Activated B cell treated with CpG ODN at 0.5 μM for 24 hours (primary cell): ENCODE measurements at regions not wholly inside any gene's neighbourhood (a gene's known extent, or its start where the extent isn't known, plus 50 kb on each side); places are given as distances from the start of the nearest gene placed in this dataset.

Experiments
- ATAC-seq: fragments of 200-7000 bp; cut with Tn5 transposase; one replicate; pipeline ENCODE4 v1.10.0; 2021; ENCODE audit warnings: low read depth, mild to moderate bottlenecking, moderate library complexity
- CTCF ChIA-PET: fragments of 350-600 bp; sonication (Branson Sonifier 250); formaldehyde crosslinking; loops from one replicate; lab custom pipeline; 2021; ENCODE audit warnings: antibody characterized with exemption; lab: Charles Lee
- POLR2A ChIA-PET: fragments of 350-600 bp; sonication (Branson Sonifier 250); formaldehyde crosslinking; loops from one replicate; lab custom pipeline; 2021; ENCODE audit warnings: antibody characterized with exemption; lab: Charles Lee
- DNase-seq: peaks from one replicate; pipeline ENCODE4 v3.0.0; 2022
- H3K27ac Mint-ChIP-seq: one replicate; pipeline ENCODE4 v1.8.0; 2020; ENCODE audit warnings: mixed read lengths
- H3K27me3 Mint-ChIP-seq: one replicate; pipeline ENCODE4 v1.8.0; 2021; ENCODE audit warnings: mixed read lengths
- H3K36me3 Mint-ChIP-seq: one replicate; pipeline ENCODE4 v1.8.0; 2021; ENCODE audit warnings: low read depth, mixed read lengths
- H3K4me1 Mint-ChIP-seq: one replicate; pipeline ENCODE4 v1.8.0; 2021; ENCODE audit warnings: mixed read lengths
- H3K4me3 Mint-ChIP-seq: one replicate; pipeline ENCODE4 v1.8.0; 2020; ENCODE audit warnings: mild to moderate bottlenecking, mixed read lengths
- H3K9me3 Mint-ChIP-seq: one replicate; pipeline ENCODE4 v1.8.0; 2020; ENCODE audit warnings: mixed read lengths
- intact Hi-C: fragments of 100-400 bp; cut with micrococcal nuclease; formaldehyde crosslinking; loops from one replicate; pipeline ENCODE4 v1.15.1; 2024
- TF ChIP-seq, protein P1 (sequence below): fragments of 200-600 bp; IDR thresholded peaks from one replicate; pipeline ENCODE4 v1.8.0; 2022; ENCODE audit warnings: antibody characterized with exemption, mild to moderate bottlenecking

DNA sequence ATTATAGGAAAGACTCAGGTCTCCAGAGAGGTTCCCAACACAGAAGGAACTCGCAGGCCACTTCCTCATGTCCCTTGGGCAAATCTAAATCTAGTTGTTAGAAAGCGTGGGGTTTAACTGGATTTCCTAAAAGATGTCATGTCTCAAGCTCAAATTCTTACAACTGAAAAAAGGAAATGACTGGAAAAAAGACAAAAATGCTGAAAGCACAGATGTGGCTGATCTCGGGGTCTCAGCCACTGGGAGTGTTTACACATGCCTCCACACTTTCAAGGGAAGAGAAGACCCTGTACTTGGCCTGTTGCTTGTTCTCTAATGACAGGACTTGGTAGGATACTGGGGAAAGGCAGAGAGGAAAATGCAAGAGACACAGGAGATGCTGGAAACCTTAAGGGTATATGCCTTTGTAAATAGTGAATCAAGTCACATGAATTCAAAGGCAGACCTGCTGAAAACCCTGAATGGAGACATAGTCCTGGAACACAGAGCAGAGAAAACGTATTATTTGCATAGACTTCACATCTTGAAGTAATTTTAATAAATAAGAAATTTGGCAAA is 160.9 kb upstream of the MEIS1 start:
- Mint-ChIP-seq H3K4me3 (no peak overlapping the region), H3K4me1 (no peaks in the 10 kb centered on the region), H3K36me3 (no peaks in the 10 kb centered on the region), H3K27me3 (no peaks in the 10 kb centered on the region), H3K9me3 (no peaks in the 10 kb centered on the region), H3K27ac (no peak overlapping the region)
- POLR2A ChIA-PET = no interaction called here
- intact Hi-C loops = no loop called here
- CTCF ChIA-PET = no interaction called here
- TF ChIP-seq, protein P1, sequence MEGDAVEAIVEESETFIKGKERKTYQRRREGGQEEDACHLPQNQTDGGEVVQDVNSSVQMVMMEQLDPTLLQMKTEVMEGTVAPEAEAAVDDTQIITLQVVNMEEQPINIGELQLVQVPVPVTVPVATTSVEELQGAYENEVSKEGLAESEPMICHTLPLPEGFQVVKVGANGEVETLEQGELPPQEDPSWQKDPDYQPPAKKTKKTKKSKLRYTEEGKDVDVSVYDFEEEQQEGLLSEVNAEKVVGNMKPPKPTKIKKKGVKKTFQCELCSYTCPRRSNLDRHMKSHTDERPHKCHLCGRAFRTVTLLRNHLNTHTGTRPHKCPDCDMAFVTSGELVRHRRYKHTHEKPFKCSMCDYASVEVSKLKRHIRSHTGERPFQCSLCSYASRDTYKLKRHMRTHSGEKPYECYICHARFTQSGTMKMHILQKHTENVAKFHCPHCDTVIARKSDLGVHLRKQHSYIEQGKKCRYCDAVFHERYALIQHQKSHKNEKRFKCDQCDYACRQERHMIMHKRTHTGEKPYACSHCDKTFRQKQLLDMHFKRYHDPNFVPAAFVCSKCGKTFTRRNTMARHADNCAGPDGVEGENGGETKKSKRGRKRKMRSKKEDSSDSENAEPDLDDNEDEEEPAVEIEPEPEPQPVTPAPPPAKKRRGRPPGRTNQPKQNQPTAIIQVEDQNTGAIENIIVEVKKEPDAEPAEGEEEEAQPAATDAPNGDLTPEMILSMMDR = no peak
- DNase-seq = no peak
- no peak for ATAC-seq

DNA sequence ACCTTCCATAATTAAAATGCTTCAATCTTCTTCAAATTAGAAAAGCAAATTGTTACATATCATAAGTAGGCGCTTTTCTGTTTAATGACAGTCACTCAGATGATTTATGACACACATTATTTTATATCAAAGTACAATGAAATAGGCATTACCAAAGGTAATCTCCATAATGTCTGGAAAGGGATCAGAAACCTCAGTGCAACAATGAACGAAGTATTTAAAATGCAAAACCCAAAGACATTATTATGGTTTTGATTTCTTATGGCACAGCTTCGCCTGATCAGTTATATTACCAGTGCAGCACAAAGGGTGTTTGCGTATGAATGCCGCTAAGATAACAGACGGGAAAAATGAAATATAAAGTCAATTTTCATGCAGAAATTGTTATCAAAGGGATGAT is 162.2 kb upstream of the MEIS1 start:
- ChIA-PET POLR2A (no interaction called here), CTCF (no interaction called here)
- Mint-ChIP-seq H3K9me3 (no peaks in the 10 kb centered on the region), H3K4me1 (no peaks in the 10 kb centered on the region), H3K36me3 (no peaks in the 10 kb centered on the region), H3K27me3 (no peaks in the 10 kb centered on the region), H3K27ac (no peak overlapping the region), H3K4me3 (no peak overlapping the region)
- intact Hi-C loops = no loop called here
- no peak for ATAC-seq
- TF ChIP-seq, protein P1 = no peak
- DNase-seq = no peak

DNA sequence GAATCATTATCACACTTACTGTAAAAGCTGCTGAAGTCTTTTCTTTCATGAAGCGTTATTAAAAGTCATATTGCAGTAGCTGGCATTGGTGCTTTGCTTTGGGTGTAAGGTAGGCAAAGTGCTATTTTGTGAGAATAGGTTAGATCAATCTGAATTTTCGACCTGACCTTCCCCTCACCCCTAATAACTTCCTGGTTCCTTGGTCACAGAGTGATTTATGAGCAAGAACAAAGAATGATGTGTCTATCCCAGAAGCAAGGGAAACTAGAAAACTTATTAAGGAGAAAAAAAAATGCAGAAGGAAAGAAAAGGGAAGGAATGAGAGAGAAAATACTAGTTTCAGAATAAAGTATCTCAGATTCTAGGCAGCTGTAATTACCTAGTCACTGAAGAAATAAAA is 163.1 kb upstream of the MEIS1 start:
- no peak overlapping the region for H3K4me3 Mint-ChIP-seq
- no peak for ATAC-seq
- intact Hi-C loops = no loop called here
- no peaks in the 10 kb centered on the region for H3K27me3 Mint-ChIP-seq
- H3K9me3 Mint-ChIP-seq = no peaks in the 10 kb centered on the region
- POLR2A ChIA-PET = no interaction called here
- CTCF ChIA-PET = no interaction called here
- H3K36me3 Mint-ChIP-seq = no peaks in the 10 kb centered on the region
- no peaks in the 10 kb centered on the region for H3K4me1 Mint-ChIP-seq
- TF ChIP-seq, protein P1 = no peak
- H3K27ac Mint-ChIP-seq = no peak overlapping the region
- DNase-seq = no peak

DNA sequence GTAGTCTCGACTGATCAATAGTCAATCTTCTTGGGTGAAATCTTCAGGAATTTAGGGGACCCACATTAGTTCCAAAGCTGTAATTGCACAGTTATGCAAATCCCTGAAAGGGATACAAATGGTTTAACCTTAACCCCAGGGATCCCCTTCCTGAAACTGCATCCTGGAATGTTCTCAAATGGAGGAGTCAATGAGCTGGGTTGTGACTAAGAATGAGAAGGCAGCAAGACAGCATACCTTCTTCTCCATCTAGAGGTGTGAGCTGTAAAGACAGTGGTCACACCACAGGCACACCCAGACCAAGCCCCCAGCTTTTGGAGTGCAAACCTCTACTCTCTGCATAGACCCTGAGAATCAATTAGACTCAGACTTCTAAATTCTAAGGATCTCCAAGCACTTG is 164.7 kb upstream of the MEIS1 start:
- no peak overlapping the region for H3K4me3 Mint-ChIP-seq
- POLR2A ChIA-PET = no interaction called here
- CTCF ChIA-PET = no interaction called here
- intact Hi-C loops = no loop called here
- TF ChIP-seq, protein P1 = no peak
- H3K27ac Mint-ChIP-seq = no peak overlapping the region
- H3K9me3 Mint-ChIP-seq = no peaks in the 10 kb centered on the region
- no peaks in the 10 kb centered on the region for H3K36me3 Mint-ChIP-seq
- H3K4me1 Mint-ChIP-seq = no peaks in the 10 kb centered on the region
- no peaks in the 10 kb centered on the region for H3K27me3 Mint-ChIP-seq
- no peak for ATAC-seq
- DNase-seq = no peak

DNA sequence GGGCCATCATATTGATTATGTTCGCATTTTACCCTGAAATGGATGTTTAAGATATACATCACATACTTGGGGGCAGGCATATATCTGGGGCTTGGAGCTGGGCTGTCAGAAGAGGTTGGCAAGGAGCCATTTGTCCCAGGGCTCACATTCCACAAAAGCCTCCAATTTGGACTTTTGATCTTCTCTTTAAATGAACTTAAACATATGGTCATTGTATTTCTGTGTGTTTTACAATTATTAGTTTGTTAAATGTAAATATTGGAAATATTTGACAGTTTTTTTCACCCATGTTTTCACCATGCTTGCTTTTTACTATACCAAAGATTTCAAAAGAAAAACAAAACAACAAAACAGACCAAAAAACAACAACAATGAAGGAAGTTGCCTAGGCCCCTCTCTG is 165.8 kb upstream of the MEIS1 start:
- TF ChIP-seq, protein P1 = no peak
- DNase-seq = no peak
- ChIA-PET CTCF (no interaction called here), POLR2A (no interaction called here)
- Mint-ChIP-seq H3K4me1 (no peaks in the 10 kb centered on the region), H3K4me3 (no peak overlapping the region), H3K36me3 (no peaks in the 10 kb centered on the region), H3K27ac (no peak overlapping the region), H3K9me3 (no peaks in the 10 kb centered on the region), H3K27me3 (no peaks in the 10 kb centered on the region)
- intact Hi-C loops = no loop called here
- ATAC-seq = no peak
